H4 (cell line): ENCODE measurements at regions not wholly inside any gene's neighbourhood (a gene's known extent, or its start where the extent isn't known, plus 50 kb on each side); places are given as distances from the start of the nearest gene placed in this dataset.

Source experiments
- DNase-seq: peaks from one replicate; pipeline ENCODE4 v3.0.0-alpha.2; 2015; ENCODE audit warnings: low spot score

DNA sequence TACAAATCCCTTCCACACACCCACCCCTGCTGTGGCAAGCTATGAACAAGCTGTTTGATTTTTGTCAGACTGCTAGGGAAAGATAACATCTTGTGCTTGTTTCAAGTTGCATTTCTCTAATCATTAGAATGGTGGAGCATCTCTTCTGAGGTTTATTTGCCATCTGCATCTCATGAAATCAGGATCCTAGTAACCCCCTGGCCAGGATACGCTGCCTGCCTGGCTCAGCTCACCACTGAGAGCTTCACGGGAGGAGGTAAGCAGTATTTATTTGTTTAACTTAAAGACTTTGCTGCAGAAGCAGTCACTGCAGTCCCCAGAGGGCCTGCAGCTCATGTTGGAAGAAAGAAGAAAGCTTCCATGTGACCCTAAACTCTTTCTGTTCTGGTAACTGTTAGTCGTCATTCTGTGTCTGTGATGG, 83.3 kb upstream of the CXCL14 start:
- DNase-seq = peak; percentile 17

DNA sequence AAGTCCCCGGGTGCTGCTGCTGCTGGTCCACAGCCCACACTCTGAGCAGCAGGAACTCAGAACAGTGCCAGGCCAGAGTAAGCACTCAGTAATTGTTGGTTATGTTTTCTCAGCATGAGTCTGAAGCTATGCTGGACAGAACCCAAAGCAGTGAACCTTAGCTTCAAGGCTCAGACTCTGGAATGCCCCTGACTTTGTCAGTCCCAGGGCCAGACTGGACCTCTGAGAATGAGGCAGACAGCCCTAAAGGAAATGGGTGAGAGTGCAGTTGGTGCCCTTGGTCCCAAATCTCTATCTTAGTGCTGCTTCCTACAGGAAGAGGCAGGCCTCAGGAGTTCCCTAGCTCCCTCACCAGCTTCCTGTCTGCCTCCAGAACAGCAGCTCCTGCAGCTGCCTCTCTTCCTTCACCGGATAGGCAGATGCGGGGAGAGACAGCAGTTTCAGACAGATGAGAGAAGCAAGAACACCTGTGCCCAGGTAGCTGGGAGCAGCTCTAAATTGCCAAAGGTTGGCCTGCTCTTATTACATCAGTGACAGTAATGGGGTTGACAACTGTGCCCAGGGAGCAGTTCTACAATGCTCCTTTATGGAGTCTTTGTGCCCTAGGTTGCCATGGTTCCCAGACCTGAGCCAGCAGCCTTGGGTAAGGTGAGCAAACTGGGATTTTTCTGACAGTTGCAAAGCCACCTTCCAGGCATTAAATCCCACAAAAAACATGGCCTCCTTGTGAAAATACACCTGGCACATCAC, 82.2 kb upstream of the CXCL14 start:
- no peak for DNase-seq

DNA sequence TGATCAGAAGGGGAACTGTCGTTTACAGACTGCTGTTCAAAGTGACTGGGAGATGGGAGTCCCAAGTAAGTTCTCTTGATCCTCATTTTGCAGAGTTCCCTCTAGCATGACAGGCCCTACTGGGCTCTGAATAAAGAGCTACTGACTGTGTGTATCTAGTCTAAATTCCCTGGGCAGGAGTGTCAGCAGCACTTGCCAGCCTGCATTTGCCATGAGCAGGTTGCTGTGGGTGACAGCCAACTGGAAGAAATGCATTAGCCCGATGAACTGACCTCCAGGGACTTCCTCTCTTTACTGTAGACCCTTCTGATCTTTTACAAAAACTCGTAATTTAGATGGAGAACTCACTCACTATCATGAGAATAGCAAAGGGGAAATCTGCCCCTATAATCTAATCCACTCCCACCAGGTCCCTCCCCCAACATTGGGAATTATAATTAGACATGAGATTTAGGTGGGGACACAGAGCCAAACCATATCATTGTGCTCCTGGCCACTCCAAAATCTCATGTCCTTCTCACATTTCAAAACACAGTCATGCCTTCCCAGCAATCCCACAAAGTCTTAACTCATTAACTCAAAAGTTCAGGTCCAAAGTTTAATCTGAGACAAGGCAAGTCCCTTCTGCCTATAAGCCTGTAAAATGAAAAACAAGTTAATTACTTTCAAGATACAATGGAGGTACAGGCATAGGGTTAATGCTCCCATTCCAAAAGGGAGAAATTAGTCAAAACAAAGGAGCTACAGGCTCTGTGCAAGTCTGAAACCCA, 78.9 kb upstream of the CXCL14 start:
- no peak for DNase-seq

DNA sequence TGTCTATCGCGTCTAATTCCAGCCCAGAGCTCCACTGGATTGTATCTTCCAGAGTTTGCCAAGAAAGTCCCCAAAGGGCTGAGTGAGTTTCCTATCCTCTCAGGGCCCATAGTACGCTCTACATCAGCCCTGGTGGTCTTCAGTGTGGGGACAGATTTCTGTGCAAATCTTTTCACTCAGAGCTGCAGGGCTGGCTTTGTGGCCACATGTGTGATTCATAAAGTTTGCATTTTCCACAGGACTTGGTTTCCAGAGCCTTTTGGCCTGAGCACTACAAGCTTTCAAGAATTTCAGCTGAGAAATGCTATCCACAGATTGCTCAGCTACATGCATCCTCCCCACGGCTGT, 76.7 kb upstream of the CXCL14 start:
- no peak for DNase-seq

DNA sequence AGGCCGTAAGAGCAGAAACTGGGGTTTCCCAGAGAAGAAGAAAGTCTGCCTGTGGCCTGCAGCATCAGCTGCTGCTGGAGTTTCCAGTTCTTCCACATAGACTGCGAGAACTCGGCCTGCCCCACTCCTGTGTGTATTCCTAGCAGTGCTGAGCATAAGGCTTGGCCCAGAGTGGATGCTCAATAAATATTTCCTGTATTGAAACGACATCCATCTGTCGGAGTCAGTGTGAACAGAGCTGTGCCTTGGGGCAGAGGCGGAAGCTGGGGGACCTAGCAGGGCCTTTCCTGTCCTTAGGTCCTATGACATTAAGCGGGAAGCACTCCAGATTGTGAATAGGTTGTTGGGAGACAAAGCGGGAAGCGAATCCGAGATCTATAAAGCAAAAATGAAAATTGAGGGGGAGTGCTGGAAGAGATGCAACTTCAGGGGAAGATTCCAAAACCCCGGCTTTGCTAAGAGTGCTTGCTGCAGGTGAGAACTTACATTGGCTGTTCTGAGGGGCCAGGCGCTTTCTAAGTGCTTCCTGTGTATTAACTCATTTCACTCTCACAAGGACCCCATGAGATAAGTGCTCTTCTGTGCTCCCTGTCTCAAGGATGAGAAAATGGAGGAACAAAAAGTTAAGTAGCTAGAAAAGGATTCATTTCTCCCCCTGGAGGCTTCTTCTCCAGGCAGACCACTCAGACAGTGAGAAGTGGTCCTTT, 76.1 kb upstream of the CXCL14 start:
- no peak for DNase-seq

DNA sequence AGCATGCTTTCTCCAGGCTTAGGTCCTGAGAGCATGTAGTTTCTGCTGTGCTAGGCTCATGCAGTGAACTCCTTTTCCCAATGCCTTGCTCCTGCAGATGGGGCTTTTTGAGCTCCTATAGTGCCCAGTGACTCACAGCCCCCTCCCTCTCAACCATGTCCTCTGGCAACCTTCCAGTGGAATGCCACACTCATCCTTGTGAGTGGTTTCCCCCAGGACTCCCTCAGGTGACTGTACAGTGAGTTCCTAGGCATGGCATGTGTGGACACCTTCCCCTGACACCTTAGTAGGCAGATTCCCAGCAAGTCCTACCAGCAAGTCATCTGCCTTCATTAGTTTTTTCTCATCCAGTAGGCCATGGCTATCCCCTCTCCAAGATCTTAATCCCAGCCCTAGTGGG, 72.4 kb upstream of the CXCL14 start:
- peak; percentile 49 for DNase-seq

DNA sequence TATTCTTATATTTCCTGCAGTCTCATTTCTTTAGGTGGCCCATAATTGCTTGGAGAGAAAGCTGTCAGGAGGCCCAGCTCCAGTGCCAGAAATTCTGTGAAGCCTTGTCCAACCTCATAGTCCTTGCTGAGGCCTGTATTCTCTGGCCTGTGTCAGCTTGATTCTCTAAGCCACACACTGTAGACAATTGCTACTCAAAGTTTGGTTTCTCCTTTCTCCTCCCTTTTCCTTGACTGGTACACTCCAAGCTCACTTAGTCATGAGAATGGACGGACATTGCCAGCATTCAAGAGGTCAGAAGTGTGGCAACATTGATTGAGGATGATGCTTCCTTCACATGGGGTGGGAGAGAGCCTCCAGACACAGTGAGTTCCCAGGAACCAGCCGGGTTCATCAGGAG, 71.3 kb upstream of the CXCL14 start:
- no peak for DNase-seq

DNA sequence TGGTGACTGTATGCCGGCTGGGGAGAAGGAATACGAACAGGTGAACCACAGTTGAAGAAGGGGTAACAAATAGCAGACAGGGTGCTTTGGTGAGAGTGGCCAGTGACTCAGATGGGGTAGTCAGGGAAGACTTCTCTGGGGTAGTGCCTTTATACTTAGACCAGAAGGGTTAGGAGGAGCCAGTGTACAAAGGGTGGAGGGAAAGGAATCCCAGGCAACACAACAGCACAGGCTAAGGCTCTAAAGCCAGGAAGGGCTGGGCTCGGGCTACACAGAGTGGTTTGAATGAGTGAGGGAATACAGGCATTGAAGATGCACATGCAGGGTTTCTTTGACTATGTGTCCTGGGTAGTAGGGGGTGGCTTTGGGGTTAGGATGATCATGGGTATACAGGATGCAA, 70.6 kb upstream of the CXCL14 start:
- DNase-seq = no peak

DNA sequence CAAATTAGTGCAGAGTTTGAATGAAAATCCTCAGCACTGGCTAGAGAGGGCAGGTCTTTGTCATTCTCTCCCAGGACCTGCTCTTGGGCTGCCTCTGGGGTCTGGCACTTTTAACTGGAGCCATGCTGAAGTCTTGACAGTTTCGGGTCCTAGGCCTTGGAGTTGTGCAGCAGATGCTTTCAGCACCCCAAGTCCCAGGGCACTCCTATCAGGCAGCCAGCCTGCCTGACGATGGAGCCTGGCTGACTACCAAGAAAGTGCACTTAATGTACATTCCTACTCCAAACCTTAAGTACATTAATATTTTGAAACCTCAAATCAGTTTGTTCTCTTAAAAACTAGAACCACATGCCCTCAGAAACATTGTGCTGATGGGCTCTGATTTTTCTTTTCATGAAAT, 69.3 kb upstream of the CXCL14 start:
- DNase-seq = no peak

DNA sequence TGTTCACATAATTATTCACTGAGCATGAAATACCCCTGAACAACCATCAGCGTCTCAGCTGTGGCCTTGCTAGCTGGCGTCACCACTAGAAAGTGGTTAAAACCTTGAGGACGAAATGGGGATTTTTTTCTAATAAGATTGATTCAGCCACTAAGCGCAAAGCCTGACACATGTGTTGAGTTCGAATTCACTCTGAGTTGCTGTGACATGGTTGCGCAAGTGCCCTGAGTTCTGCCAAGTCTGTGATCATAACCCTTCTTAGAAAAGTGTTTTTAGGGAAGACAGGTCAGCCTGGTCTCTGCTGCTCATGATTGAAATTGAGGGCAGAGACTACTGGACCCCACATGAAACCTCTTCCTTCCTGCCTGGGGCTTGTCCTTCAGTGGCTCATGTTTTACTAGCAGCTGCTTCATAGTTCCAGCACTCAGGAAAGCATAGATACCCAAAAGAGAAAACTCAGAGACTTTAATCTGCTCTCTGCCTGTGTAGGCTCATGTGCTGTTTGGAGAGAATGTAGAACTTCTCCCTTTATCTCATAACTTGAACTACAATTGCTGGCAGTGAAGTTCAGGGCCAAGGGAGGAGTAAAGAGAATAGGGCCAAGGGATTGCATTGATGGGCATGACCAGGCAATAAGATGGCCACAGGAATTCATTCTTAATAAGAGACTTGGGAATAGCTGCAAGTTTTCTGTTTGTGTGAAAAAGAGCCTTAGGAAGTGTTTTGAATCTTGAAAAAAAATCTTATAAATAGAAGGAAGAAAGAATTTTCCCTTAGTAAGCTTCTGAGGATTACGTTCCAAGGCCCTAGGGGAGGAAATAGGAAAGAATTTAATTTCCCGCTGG, 66.8 kb upstream of the CXCL14 start:
- no peak for DNase-seq

DNA sequence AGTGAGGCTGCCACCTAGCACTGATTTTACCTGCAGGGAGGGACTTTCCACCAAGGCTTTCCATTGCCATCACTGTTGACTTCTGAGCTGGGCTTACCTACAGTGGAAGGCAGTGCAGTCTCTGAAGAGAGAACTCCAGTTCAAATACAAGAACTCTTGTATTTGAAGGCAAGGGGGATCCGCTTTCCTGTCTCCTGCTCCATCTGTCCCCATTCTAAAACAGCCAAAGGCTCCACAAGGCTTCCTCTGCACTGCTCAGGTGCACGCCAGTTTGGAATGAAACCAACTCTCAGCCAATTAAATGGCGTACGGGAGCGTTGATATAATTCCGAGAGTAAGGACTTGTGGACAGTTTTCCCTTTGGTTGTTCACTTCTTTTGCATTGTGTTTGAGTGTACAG, 66.0 kb upstream of the CXCL14 start:
- no peak for DNase-seq

DNA sequence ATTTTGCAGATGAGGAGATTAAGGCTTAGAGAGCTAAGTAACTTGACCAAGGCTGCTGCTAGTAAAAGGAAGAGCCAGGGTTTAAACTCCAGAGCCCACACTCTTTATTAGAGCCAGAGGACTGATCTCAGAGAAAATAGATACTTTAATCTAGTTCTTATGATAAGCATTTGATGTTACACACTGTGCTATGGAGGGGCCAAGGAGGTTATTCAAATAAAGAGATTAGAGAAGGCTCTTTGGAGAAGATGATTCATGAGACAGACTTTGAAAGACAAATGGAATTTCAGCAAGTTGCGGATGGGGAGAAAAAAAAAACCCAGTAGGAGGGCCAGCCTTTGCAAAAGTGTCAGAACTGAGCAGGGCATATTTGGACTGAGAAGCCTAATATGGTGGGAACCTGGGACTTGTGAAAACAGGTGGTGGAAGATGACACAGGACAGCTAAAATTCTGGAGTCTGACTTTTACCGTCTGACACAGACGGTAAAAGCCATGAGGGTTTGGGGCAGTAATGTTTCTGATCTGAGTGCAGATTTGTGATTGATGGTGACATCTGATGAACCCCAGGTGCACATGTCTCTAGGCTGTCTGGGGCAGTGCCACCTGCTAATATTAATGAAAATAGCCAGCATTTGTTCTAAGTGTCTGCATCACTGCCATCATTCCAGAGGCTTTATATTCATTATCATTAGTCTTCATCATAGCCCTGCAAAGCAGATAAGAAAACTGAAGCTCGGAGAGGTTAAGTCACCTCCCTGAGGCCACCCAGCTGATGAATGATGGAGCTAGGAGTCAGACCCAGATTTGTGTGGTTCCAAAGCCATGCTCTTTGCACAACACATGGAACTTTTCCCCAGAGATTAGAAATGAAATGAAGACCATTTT, 65.3 kb upstream of the CXCL14 start:
- DNase-seq = no peak

DNA sequence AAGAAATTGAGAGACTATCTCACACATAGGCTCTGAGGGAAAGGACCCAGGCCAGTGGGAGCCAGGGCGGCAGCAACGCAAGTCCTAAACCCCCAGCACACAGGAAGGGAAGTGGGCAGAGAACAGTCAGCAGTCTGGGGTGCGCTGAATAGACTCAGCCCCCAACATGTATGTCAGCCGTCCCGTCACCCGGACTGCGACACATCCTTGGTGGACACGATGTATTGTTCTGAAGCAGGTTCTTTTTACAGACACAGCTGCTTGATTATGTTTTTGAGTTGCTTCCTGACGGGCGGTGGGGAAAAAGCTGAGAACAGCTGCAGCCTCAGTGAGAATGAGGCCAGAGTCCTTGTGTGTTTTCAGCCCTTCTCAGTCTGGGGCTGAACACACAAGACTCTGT, 64.1 kb upstream of the CXCL14 start:
- DNase-seq = no peak

DNA sequence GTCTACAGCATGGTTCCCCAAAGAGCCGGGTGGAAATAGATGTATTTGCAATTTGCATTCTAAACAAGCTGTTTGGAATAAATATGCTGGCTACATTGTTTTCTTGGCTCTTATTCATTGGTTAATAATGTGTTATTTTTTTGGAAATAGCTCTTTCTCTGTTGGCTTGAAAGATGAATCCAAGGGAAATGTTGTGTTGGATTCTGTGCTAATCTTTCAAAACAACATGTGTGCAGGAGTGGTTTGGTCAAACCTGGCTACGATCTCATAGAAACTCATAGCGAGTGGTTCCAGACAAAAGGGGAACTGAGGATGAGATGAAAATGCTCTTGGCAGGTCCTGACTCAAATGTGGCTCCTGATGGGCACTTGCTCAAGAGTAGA, 63.7 kb upstream of the CXCL14 start:
- DNase-seq = no peak

DNA sequence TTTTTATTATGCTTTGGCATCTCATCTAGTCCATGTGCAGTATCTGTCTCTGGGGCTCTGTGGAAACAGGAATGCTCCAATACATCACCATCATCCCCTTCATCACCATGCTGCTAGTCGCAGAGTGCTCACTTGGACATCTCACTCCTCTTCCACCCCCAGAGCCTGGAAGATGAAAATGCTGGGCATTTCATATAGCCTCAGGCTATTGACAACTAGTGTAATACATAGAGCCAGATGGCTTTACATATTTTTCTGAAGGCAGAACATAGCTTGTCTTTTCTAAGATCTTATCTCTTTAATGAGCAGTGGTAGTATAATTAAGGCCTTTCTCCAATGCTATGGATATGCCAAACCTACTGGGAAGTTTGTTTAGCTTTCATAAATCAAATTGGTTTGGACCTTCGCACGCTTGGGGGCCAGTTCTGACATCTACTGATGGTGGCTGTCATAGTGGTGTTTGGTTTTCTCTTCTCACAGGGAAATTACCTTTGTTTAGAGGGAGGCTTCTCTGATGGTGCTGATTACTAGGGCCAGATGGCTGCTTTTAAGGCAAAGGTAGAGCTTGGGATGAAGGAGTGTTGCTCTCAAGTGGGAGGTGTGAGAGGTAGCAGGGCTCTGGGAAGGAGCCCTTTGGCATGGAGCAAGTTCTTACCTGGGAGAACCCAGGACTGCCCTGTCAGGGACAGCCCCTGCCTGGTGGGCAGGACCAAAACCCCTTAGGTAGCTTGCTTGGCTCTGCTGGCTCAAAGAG, 63.1 kb upstream of the CXCL14 start:
- no peak for DNase-seq

DNA sequence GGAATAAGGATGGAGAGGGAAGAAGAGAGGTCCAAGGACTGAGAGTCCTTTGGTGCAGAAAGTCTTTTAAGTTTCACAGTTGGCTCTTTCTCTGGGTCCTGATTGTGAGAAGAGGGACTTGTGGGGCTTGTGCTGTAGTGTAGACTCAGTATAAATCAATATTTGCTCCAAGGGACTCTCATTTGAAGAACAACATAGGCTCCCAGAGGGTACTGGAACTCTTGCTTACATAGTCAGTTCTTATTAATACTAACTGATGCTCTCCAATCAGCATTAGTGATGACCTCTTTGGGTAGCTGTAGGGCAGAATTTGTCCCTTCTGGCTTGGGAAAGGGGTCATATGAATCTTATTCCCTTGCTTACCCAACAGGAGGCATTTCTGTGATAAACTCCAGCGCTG, 62.5 kb upstream of the CXCL14 start:
- no peak for DNase-seq

DNA sequence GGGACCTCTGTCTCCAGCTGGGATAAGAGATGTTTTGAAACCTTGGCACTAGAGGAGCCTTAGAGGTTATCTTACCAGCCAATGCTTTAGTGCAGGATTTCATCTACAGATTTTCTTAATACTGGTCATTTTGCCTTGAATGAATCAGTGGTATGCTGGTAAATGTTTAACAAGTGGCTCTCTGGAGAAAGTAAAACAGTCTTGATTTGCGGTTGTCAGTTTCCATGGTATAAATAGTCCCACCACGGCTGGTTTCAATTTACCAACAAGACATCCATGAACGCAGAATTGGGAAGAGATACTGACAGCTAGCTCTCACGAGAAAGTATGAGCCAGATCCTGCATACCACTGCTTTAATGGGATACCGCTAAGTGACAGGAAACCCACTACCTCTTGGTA, 56.7 kb upstream of the CXCL14 start:
- no peak for DNase-seq

DNA sequence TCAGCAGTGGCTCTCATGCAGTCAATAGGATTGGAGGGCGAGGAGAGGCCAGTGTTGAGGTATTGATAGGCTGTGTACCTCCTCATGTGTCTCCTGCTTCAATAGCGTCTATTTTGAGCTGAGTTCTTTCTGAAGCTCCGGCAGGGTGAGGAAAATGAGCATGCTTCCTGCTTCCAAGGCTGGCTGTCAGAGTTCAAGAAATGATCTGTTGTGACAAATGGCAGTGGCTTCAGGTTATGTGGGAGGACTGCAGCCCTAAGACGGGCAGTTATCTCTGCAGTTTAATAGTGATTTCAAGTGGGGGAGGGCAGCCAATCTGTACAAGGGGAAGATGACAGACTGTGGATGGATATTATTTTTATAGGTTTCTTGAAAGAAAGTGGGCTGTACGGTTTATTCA, 54.0 kb upstream of the CXCL14 start:
- no peak for DNase-seq

DNA sequence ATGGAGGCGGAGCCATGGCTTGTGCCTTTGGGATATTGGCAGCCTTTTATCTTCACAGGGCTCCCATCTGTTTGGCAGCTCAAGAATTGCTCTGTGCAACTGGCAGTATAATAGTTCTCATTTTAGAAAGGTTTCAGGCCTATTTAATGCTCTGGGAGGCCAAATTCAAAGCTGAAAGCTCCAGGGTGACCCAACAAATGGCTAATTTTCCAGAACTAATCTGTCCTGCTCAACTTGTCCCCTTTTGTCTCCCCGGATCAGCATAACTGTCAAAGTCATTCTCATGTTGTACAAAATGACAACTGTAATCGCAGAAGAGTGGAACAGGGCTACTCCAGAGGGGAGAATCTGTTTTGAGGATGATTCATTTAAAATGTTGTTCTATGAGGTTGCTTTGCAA, 52.6 kb upstream of the CXCL14 start:
- no peak for DNase-seq

DNA sequence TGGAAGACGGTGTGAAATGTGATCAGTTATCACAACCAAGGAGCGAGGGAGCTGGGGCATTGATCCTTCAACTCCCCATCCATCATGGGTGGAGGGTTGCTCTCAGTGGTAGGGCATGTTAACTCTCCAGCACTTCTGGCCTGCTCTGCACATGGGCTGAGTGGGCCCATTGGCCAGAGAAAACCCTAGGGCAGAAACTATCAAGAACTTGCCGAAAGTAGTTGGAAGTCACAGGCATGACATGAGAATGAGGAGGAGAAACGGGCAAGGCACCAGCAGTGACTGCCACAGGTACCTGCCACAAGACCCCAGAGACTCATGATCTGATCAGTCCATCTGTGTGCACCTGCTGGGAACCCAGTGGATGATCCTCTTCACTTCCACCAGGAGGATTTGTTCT, 50.9 kb upstream of the CXCL14 start:
- no peak for DNase-seq
